ENCODE measurements at regions not wholly inside any gene's neighbourhood (a gene's known extent, or its start where the extent isn't known, plus 50 kb on each side); places are given as distances from the start of the nearest gene placed in this dataset.

GRCh38 chr13:47303626-47304025 lies 406.8 kb upstream of the HTR2A start:
- TF ChIP-seq CTCF (IDR thresholded peaks at IDR 0.05) (no peak), POLR2A (IDR thresholded peaks at IDR 0.05) (no peak)
